Activated B cell treated with CpG ODN at 0.5 μM for 24 hours (primary cell): ENCODE measurements at regions not wholly inside any gene's neighbourhood (a gene's known extent, or its start where the extent isn't known, plus 50 kb on each side); places are given as distances from the start of the nearest gene placed in this dataset.

Source experiments
- ATAC-seq: fragments of 200-7000 bp; cut with Tn5 transposase; one replicate; pipeline ENCODE4 v1.10.0; 2021; ENCODE audit warnings: low read depth, mild to moderate bottlenecking, moderate library complexity
- CTCF ChIA-PET: fragments of 350-600 bp; sonication (Branson Sonifier 250); formaldehyde crosslinking; loops from one replicate; lab custom pipeline; 2021; ENCODE audit warnings: antibody characterized with exemption; lab: Charles Lee
- POLR2A ChIA-PET: fragments of 350-600 bp; sonication (Branson Sonifier 250); formaldehyde crosslinking; loops from one replicate; lab custom pipeline; 2021; ENCODE audit warnings: antibody characterized with exemption; lab: Charles Lee
- DNase-seq: peaks from one replicate; pipeline ENCODE4 v3.0.0; 2022
- H3K27ac Mint-ChIP-seq: one replicate; pipeline ENCODE4 v1.8.0; 2020; ENCODE audit warnings: mixed read lengths
- H3K27me3 Mint-ChIP-seq: one replicate; pipeline ENCODE4 v1.8.0; 2021; ENCODE audit warnings: mixed read lengths
- H3K36me3 Mint-ChIP-seq: one replicate; pipeline ENCODE4 v1.8.0; 2021; ENCODE audit warnings: low read depth, mixed read lengths
- H3K4me1 Mint-ChIP-seq: one replicate; pipeline ENCODE4 v1.8.0; 2021; ENCODE audit warnings: mixed read lengths
- H3K4me3 Mint-ChIP-seq: one replicate; pipeline ENCODE4 v1.8.0; 2020; ENCODE audit warnings: mild to moderate bottlenecking, mixed read lengths
- H3K9me3 Mint-ChIP-seq: one replicate; pipeline ENCODE4 v1.8.0; 2020; ENCODE audit warnings: mixed read lengths
- intact Hi-C: fragments of 100-400 bp; cut with micrococcal nuclease; formaldehyde crosslinking; loops from one replicate; pipeline ENCODE4 v1.15.1; 2024
- TF ChIP-seq, protein P1 (sequence below): fragments of 200-600 bp; IDR thresholded peaks from one replicate; pipeline ENCODE4 v1.8.0; 2022; ENCODE audit warnings: antibody characterized with exemption, mild to moderate bottlenecking

DNA sequence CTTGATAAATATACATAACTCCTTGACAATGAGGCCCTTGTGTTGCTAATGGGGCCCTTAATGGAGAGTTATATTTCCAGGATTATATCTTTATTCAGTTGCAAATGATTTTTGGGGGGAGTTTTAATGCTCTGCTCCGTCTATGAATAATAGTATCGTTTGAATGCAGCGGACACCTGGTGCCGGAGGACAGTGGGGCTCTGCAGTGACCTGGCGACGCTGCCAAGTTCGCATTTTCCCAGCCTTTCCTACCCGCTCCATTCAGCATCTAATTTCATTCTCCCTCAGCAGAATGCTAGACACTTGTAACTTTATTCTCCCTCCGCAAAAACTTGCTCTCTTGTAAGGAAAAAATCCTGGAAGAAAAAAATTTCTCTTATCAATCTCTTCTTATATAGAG, 257.6 kb upstream of the SALL3 start:
- no peak for DNase-seq
- no peaks in the 10 kb centered on the region for H3K9me3 Mint-ChIP-seq
- POLR2A ChIA-PET, result no interaction called here
- no peak overlapping the region for H3K4me3 Mint-ChIP-seq
- H3K27me3 Mint-ChIP-seq, result peaks cover 7% of the 10 kb centered on the region
- no peaks in the 10 kb centered on the region for H3K4me1 Mint-ChIP-seq
- H3K36me3 Mint-ChIP-seq, result no peaks in the 10 kb centered on the region
- no peak overlapping the region for H3K27ac Mint-ChIP-seq
- intact Hi-C loops, result no loop called here
- TF ChIP-seq, protein P1, sequence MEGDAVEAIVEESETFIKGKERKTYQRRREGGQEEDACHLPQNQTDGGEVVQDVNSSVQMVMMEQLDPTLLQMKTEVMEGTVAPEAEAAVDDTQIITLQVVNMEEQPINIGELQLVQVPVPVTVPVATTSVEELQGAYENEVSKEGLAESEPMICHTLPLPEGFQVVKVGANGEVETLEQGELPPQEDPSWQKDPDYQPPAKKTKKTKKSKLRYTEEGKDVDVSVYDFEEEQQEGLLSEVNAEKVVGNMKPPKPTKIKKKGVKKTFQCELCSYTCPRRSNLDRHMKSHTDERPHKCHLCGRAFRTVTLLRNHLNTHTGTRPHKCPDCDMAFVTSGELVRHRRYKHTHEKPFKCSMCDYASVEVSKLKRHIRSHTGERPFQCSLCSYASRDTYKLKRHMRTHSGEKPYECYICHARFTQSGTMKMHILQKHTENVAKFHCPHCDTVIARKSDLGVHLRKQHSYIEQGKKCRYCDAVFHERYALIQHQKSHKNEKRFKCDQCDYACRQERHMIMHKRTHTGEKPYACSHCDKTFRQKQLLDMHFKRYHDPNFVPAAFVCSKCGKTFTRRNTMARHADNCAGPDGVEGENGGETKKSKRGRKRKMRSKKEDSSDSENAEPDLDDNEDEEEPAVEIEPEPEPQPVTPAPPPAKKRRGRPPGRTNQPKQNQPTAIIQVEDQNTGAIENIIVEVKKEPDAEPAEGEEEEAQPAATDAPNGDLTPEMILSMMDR, result no peak
- ATAC-seq, result no peak
- CTCF ChIA-PET, result no interaction called here

GRCh38 chr18:78722386-78722785, 257.2 kb upstream of the SALL3 start:
- CTCF ChIA-PET, result no interaction called here
- intact Hi-C loops, result no loop called here
- Mint-ChIP-seq H3K36me3 (no peaks in the 10 kb centered on the region), H3K27me3 (peaks cover 7% of the 10 kb centered on the region), H3K4me1 (no peaks in the 10 kb centered on the region), H3K9me3 (no peaks in the 10 kb centered on the region), H3K27ac (no peak overlapping the region), H3K4me3 (no peak overlapping the region)
- TF ChIP-seq, protein P1, result no peak
- POLR2A ChIA-PET, result no interaction called here
- DNase-seq (no peak), ATAC-seq (no peak)

GRCh38 chr18:78722929-78723710, 256.5 kb upstream of the SALL3 start:
- no peaks in the 10 kb centered on the region for H3K9me3 Mint-ChIP-seq
- no peak for DNase-seq
- H3K4me3 Mint-ChIP-seq, result no peak overlapping the region
- H3K27ac Mint-ChIP-seq, result no peak overlapping the region
- no peak for ATAC-seq
- intact Hi-C loops, result no loop called here
- ChIA-PET CTCF (no interaction called here), POLR2A (no interaction called here)
- peaks cover 7% of the 10 kb centered on the region for H3K27me3 Mint-ChIP-seq
- H3K4me1 Mint-ChIP-seq, result no peaks in the 10 kb centered on the region
- TF ChIP-seq, protein P1, result no peak
- H3K36me3 Mint-ChIP-seq, result no peaks in the 10 kb centered on the region

DNA sequence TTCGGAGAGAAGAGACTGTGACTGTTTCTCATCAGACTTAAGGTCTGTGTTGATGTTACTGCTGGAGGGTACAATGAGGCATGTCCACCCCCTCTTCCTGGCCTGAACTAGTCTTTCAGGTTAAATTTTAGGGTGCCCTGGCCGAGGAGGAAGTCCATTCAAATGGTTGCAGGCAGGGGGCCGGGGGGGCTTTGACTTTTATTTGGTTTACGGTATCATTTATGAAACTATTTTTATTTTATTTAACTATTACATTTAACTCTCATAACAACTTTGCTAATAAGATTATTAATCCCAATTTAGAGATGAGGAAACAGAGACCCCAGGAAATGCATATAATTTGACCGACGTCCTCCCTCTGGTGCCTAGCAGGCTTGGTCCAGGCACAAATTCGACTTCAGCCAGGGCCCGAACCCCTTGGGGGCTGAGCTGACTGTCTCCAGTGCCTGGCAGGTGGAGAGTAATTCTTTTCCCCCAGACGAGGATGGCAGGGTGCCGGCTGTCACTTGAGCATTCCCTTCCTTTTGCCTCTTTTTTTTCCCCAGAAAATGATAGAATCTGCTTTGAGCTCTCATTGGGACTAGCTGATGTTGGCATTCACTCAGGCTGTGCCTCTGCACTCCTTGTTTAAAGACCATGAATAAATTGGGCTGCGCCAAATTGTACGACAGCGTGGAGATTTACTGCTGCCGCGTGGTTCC, 255.3 kb upstream of the SALL3 start:
- H3K36me3 Mint-ChIP-seq, result no peaks in the 10 kb centered on the region
- TF ChIP-seq, protein P1, result no peak
- ATAC-seq (no peak), DNase-seq (no peak)
- H3K4me1 Mint-ChIP-seq, result no peaks in the 10 kb centered on the region
- no peak overlapping the region for H3K4me3 Mint-ChIP-seq
- no peak overlapping the region for H3K27ac Mint-ChIP-seq
- ChIA-PET CTCF (no interaction called here), POLR2A (no interaction called here)
- intact Hi-C loops, result no loop called here
- H3K27me3 Mint-ChIP-seq, result peaks cover 7% of the 10 kb centered on the region
- H3K9me3 Mint-ChIP-seq, result no peaks in the 10 kb centered on the region

DNA sequence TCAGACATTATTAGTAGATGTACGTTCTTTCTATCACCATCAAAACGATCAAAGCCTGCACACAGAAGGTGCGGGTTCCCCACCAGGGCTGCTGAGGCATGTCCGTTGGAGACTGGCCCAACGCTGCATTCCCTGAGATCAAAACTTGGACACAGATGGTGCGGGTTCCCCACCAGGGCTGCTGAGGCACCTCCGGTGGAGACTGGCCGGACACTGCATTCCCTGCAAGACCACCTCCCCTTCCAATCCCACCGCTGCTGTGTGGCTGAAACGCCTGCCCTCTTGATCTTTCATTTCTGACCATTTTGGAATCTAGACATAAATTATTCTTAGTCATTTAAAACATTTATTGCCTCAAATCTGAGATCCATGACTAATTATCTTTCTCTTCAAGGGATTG, 254.2 kb upstream of the SALL3 start:
- TF ChIP-seq, protein P1, result no peak
- ChIA-PET POLR2A (no interaction called here), CTCF (no interaction called here)
- H3K36me3 Mint-ChIP-seq, result no peaks in the 10 kb centered on the region
- H3K27ac Mint-ChIP-seq, result no peak overlapping the region
- ATAC-seq, result no peak
- DNase-seq, result no peak
- H3K4me3 Mint-ChIP-seq, result no peak overlapping the region
- H3K27me3 Mint-ChIP-seq, result peaks cover 4% of the 10 kb centered on the region
- H3K4me1 Mint-ChIP-seq, result no peaks in the 10 kb centered on the region
- no peaks in the 10 kb centered on the region for H3K9me3 Mint-ChIP-seq
- intact Hi-C loops, result no loop called here
